HepG2 (cell line): ENCODE measurements at regions not wholly inside any gene's neighbourhood (a gene's known extent, or its start where the extent isn't known, plus 50 kb on each side); places are given as distances from the start of the nearest gene placed in this dataset.

Experiments used
- ATAC-seq: fragments of 200-7000 bp; cut with Tn5 transposase; 3 replicates; pipeline ENCODE4 v1.9.1; 2020; ENCODE audit warnings: mild to moderate bottlenecking, moderate library complexity
- BruUV-seq: library from RNA; stranded (reverse); fragments of 400-500 nt; replicated peaks from 2 replicates; lab custom pipeline; 2021; lab: Mats Ljungman, UMichigan
- CTCF ChIA-PET: fragments of 300-600 bp; formaldehyde crosslinking; extraction: SDS; loops from one replicate; lab custom pipeline; 2021; ENCODE audit warnings: low total read pairs, inconsistent platforms, low intra/inter-chr PET ratio; lab: Yijun Ruan, JAX
- POLR2A ChIA-PET: fragments of 350-600 bp; sonication (Branson Sonifier 250); formaldehyde crosslinking; loops from one replicate; lab custom pipeline; 2020; ENCODE audit warnings: antibody characterized with exemption, inconsistent platforms; lab: Yijun Ruan, JAX
- DNase-seq: peaks from one replicate; pipeline ENCODE4 v3.0.0-alpha.2; 2015; ENCODE audit warnings: low spot score
- FAIRE-seq: peaks from 3 replicates; lab custom pipeline; 2011; peaks lifted over from hg19 to GRCh38; lab: Jason Lieb, UNC
- H2AFZ ChIP-seq: one replicate; pipeline ENCODE4 v1.6.1; 2011; ENCODE audit warnings: low read length, inconsistent platforms
- H3K27ac ChIP-seq: fragments of 300-600 bp; 3 replicates; pipeline ENCODE4 v1.8.0; 2011; ENCODE audit warnings: mixed run types, mild to moderate bottlenecking, mixed read lengths, low read length, inconsistent platforms; ENCODE audit not compliant: insufficient read depth; ENCODE audit errors: extremely low read length
- H3K27me3 ChIP-seq, 2 experiments: fragments of 200-600 bp in 1 of 2; 2 replicates in 1 of 2; 3 replicates in 1 of 2; pipeline versions ENCODE4 v1.6.0 to v1.8.0; 2011; ENCODE audit warnings: low read length in 2 of 2, mild to moderate bottlenecking in 2 of 2, moderate library complexity in 2 of 2, inconsistent platforms in 1 of 2; ENCODE audit not compliant: insufficient read depth in 2 of 2, control insufficient read depth in 1 of 2
- H3K36me3 ChIP-seq, 2 experiments: fragments of 200-600 bp in 1 of 2; replicated peaks in 1 of 2; 2 replicates in 1 of 2; 3 replicates in 1 of 2; pipeline versions ENCODE4 v1.5.1 to v1.8.0; 2011; ENCODE audit warnings: low read length in 2 of 2, inconsistent platforms in 1 of 2; ENCODE audit not compliant: insufficient read depth in 2 of 2, control insufficient read depth in 1 of 2
- H3K4me1 ChIP-seq: 2 replicates; pipeline ENCODE4 v1.5.1; 2012; ENCODE audit warnings: low read length, inconsistent platforms; ENCODE audit not compliant: insufficient read depth
- H3K4me2 ChIP-seq: 2 replicates; pipeline ENCODE4 v1.6.0; 2011; ENCODE audit warnings: low read depth, low read length, inconsistent platforms
- H3K4me3 ChIP-seq, 3 experiments: fragments of 200-600 bp in 1 of 3; sonication (generic), shearing (Covaris generic) in 1 of 3; replicated peaks in 1 of 3; 2 replicates each; pipeline ENCODE4 v1.5.1; 2011 to 2016; ENCODE audit warnings: low read length in 3 of 3, inconsistent platforms in 2 of 3, low read depth in 2 of 3, mild to moderate bottlenecking in 2 of 3, control low read depth in 1 of 3, mixed read lengths in 1 of 3; ENCODE audit not compliant: insufficient read depth in 1 of 3
- H3K79me2 ChIP-seq: one replicate; pipeline ENCODE4 v1.6.1; 2011; ENCODE audit warnings: low read length, inconsistent platforms; ENCODE audit not compliant: insufficient read depth
- H3K9ac ChIP-seq: 2 replicates; pipeline ENCODE4 v1.6.0; 2011; ENCODE audit warnings: mild to moderate bottlenecking, low read depth, low read length, inconsistent platforms; ENCODE audit not compliant: insufficient read depth
- H3K9me3 ChIP-seq: 2 replicates; pipeline ENCODE4 v1.5.1; 2012; ENCODE audit warnings: mild to moderate bottlenecking, low read length
- H4K20me1 ChIP-seq: 2 replicates; pipeline ENCODE4 v1.6.0; 2011; ENCODE audit warnings: inconsistent platforms, mild to moderate bottlenecking, low read length, moderate library complexity; ENCODE audit not compliant: insufficient read depth
- FLYWCH1 ChIP-seq: sonication (generic); formaldehyde crosslinking; IDR thresholded peaks from 2 replicates; pipeline ENCODE4 v1.8.1; 2023; ENCODE audit warnings: mild to moderate bottlenecking, missing genetic modification reagents
- HOMEZ ChIP-seq: IDR thresholded peaks from 2 replicates; pipeline ENCODE4 v1.6.1; 2016; ENCODE audit warnings: low read depth
- MTF2 ChIP-seq: sonication (generic); formaldehyde crosslinking; IDR thresholded peaks from 2 replicates; pipeline ENCODE4 v1.5.0; 2020; ENCODE audit warnings: missing genetic modification reagents, borderline replicate concordance
- NAIF1 ChIP-seq: sonication (generic); formaldehyde crosslinking; IDR thresholded peaks from 2 replicates; pipeline ENCODE4 v1.5.0; 2020; ENCODE audit warnings: mild to moderate bottlenecking, missing genetic modification reagents, borderline replicate concordance
- NFE2 ChIP-seq: sonication (generic); formaldehyde crosslinking; IDR thresholded peaks from 2 replicates; pipeline ENCODE4 v1.4.0; 2020; ENCODE audit warnings: missing genetic modification reagents
- PHB2 ChIP-seq: fragments of 450-650 bp; IDR thresholded peaks from 2 replicates; pipeline ENCODE4 v1.6.1; 2018; ENCODE audit not compliant: partially characterized antibody
- REXO4 ChIP-seq: sonication (generic); formaldehyde crosslinking; IDR thresholded peaks from 2 replicates; pipeline ENCODE4 v1.8.0; 2022; ENCODE audit warnings: missing genetic modification reagents, mild to moderate bottlenecking, borderline replicate concordance
- SRSF4 ChIP-seq: fragments of 200-400 bp; formaldehyde crosslinking; IDR thresholded peaks from one replicate; pipeline ENCODE4 v1.6.1; 2018; ENCODE audit warnings: mild to moderate bottlenecking, low read depth, low read length, moderate library complexity; ENCODE audit not compliant: poor library complexity, severe bottlenecking
- ZNF124 ChIP-seq: sonication (generic); formaldehyde crosslinking; IDR thresholded peaks from 2 replicates; pipeline ENCODE4 v1.4.0; 2020; ENCODE audit warnings: missing genetic modification reagents
- ZNF263 ChIP-seq: sonication (generic); formaldehyde crosslinking; IDR thresholded peaks from 2 replicates; pipeline ENCODE4 v1.4.0; 2020; ENCODE audit warnings: missing genetic modification reagents
- ZNF296 ChIP-seq: sonication (generic); formaldehyde crosslinking; conservative IDR thresholded peaks from 2 replicates; pipeline ENCODE4 v1.5.0; 2020; ENCODE audit warnings: mild to moderate bottlenecking, missing genetic modification reagents
- ZNF512 ChIP-seq: sonication (generic); formaldehyde crosslinking; IDR thresholded peaks from 2 replicates; pipeline ENCODE4 v1.4.0; 2020; ENCODE audit warnings: mild to moderate bottlenecking, missing genetic modification reagents
- ZNF567 ChIP-seq: sonication (generic); formaldehyde crosslinking; IDR thresholded peaks from 2 replicates; pipeline ENCODE4 v1.8.1; 2023; ENCODE audit warnings: mild to moderate bottlenecking, missing genetic modification reagents, borderline replicate concordance
- ZNF616 ChIP-seq: sonication (generic); formaldehyde crosslinking; IDR thresholded peaks from 2 replicates; pipeline ENCODE4 v1.5.0; 2020; ENCODE audit warnings: low read depth, mild to moderate bottlenecking, missing genetic modification reagents
- WGBS: methylation state at CpG from one replicate; pipeline ENCODE4 v1.1.6; 2017; ENCODE audit warnings: low lambda C conversion rate; 5-methylcytosine and 5-hydroxymethylcytosine counted together
- in situ Hi-C: cut with HindIII; loops from 2 replicates; pipeline ENCODE4 v1.10.0; 2017; ENCODE audit warnings: low pct_unique_long_range_greater_than_20kb; ENCODE audit not compliant: extremely low pct_ligation_motif_present
- intact Hi-C: fragments of 100-400 bp; cut with micrococcal nuclease; formaldehyde crosslinking; loops from one replicate; pipeline ENCODE4 v1.10.0; 2022; ENCODE audit not compliant: unreplicated experiment
- TF ChIP-seq, protein P1 (sequence below): sonication (generic); formaldehyde crosslinking; IDR thresholded peaks from 2 replicates; pipeline ENCODE4 v1.9.0; 2021; ENCODE audit warnings: missing genetic modification reagents, borderline replicate concordance

GRCh38 chr7:82629583-82629982 lies 186.0 kb upstream of the CACNA2D1 start:
- no peak for TF ChIP-seq REXO4 (CRISPR knock-in tag)
- TF ChIP-seq ZNF567 (CRISPR knock-in tag): no peak
- TF ChIP-seq ZNF263 (CRISPR knock-in tag): no peak
- TF ChIP-seq MTF2 (CRISPR knock-in tag): no peak
- H3K36me3 ChIP-seq: no peaks in the 10 kb centered on the region
- ChIA-PET CTCF (no interaction called here), POLR2A (no interaction called here)
- WGBS: 43% methylated on average over 3 of the region's 3 CpGs
- FAIRE-seq (no peak), ATAC-seq (no peak), DNase-seq (no peak)
- no peaks in the 10 kb centered on the region for H3K4me1 ChIP-seq
- no peak overlapping the region for H3K4me3 ChIP-seq
- no peaks in the 10 kb centered on the region for H4K20me1 ChIP-seq
- no peaks in the 10 kb centered on the region for H3K9me3 ChIP-seq
- BruUV-seq: no TSS peak
- no peak overlapping the region for H2AFZ ChIP-seq
- no peaks in the 10 kb centered on the region for H3K27me3 ChIP-seq
- intact Hi-C loops: no loop called here
- no peak overlapping the region for H3K4me2 ChIP-seq
- no peak overlapping the region for H3K9ac ChIP-seq
- no peak overlapping the region for H3K27ac ChIP-seq
- H3K79me2 ChIP-seq: no peaks in the 10 kb centered on the region
- in situ Hi-C loops: no loop called here

DNA sequence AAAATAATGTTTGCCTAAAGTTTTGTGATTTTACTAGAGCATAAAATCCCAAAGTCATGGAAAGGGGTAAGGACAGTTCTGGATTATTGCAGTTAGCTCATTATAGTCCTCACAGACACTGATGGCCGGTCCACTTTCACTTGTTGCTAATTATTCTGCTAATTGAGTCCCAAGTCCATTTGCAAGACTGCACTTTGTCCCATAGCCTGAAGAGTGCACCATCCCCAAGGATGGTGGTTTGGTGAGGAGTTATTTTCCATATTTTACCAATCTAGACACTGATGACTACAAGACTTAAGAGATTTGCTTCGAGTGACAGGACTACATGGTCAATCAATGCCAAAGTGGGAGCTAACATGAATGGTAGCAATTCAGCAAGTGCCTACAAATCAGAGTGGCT lies 181.8 kb upstream of the CACNA2D1 start:
- H3K36me3 ChIP-seq: no peaks in the 10 kb centered on the region
- TF ChIP-seq SRSF4 (no peak), HOMEZ (CRISPR knock-in tag) (no peak), NFE2 (CRISPR knock-in tag) (no peak), ZNF616 (CRISPR knock-in tag) (no peak), ZNF124 (CRISPR knock-in tag) (no peak), ZNF512 (CRISPR knock-in tag) (no peak), PHB2 (no peak), NAIF1 (CRISPR knock-in tag) (no peak), FLYWCH1 (CRISPR knock-in tag) (no peak), ZNF296 (CRISPR knock-in tag) (no peak)
- TF ChIP-seq, protein P1, sequence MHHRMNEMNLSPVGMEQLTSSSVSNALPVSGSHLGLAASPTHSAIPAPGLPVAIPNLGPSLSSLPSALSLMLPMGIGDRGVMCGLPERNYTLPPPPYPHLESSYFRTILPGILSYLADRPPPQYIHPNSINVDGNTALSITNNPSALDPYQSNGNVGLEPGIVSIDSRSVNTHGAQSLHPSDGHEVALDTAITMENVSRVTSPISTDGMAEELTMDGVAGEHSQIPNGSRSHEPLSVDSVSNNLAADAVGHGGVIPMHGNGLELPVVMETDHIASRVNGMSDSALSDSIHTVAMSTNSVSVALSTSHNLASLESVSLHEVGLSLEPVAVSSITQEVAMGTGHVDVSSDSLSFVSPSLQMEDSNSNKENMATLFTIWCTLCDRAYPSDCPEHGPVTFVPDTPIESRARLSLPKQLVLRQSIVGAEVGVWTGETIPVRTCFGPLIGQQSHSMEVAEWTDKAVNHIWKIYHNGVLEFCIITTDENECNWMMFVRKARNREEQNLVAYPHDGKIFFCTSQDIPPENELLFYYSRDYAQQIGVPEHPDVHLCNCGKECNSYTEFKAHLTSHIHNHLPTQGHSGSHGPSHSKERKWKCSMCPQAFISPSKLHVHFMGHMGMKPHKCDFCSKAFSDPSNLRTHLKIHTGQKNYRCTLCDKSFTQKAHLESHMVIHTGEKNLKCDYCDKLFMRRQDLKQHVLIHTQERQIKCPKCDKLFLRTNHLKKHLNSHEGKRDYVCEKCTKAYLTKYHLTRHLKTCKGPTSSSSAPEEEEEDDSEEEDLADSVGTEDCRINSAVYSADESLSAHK (CRISPR knock-in tag): no peak

More for the DNA sequence above, 181.8 kb upstream of the CACNA2D1 start:
- H3K4me3 ChIP-seq: no peak overlapping the region
- H2AFZ ChIP-seq: no peak overlapping the region
- DNase-seq (no peak), FAIRE-seq (no peak), ATAC-seq (no peak)
- H3K27ac ChIP-seq: no peak overlapping the region
- H4K20me1 ChIP-seq: no peaks in the 10 kb centered on the region
- BruUV-seq: no TSS peak
- ChIA-PET POLR2A (no interaction called here), CTCF (no interaction called here)
- 0% methylated on average over 2 of the region's 2 CpGs for WGBS
- H3K9ac ChIP-seq: no peak overlapping the region
- no peaks in the 10 kb centered on the region for H3K79me2 ChIP-seq
- in situ Hi-C loops (no loop called here), intact Hi-C loops (no loop called here)
- no peaks in the 10 kb centered on the region for H3K9me3 ChIP-seq
- no peak overlapping the region for H3K4me2 ChIP-seq
- no peaks in the 10 kb centered on the region for H3K4me1 ChIP-seq
- no peaks in the 10 kb centered on the region for H3K27me3 ChIP-seq
